ENCODE measurements at regions not wholly inside any gene's neighbourhood (a gene's known extent, or its start where the extent isn't known, plus 50 kb on each side); places are given as distances from the start of the nearest gene placed in this dataset.

GRCh38 chr4:121477480-121477879 is 96.7 kb upstream of the QRFPR start:
- TF ChIP-seq POLR2A (IDR thresholded peaks at IDR 0.05) (no peak), CTCF (IDR thresholded peaks at IDR 0.05) (no peak)

Measured in uterus (tissue), 2 donors.